H9 (cell line): ENCODE measurements at regions not wholly inside any gene's neighbourhood (a gene's known extent, or its start where the extent isn't known, plus 50 kb on each side); places are given as distances from the start of the nearest gene placed in this dataset.

Experiments
- DNase-seq: peaks from one replicate; pipeline ENCODE4 v3.0.0-alpha.2; 2017
- H2AFZ ChIP-seq: one replicate; pipeline ENCODE4 v1.6.1; 2013; ENCODE audit warnings: mild to moderate bottlenecking, low read length, control low read depth, moderate library complexity
- H2AK5ac ChIP-seq: 2 replicates; pipeline ENCODE4 v1.6.1; 2013; ENCODE audit warnings: low read length, control low read depth, mixed read lengths; ENCODE audit not compliant: insufficient read length
- H2BK120ac ChIP-seq: one replicate; pipeline ENCODE4 v1.6.1; 2013; ENCODE audit warnings: low read depth, mild to moderate bottlenecking, low read length, control low read depth, inconsistent platforms; ENCODE audit not compliant: poor library complexity, severe bottlenecking
- H2BK12ac ChIP-seq: 2 replicates; pipeline ENCODE4 v1.6.1; 2013; ENCODE audit warnings: low read length, control low read depth, mixed read lengths, low read depth; ENCODE audit not compliant: insufficient read length
- H2BK15ac ChIP-seq: 2 replicates; pipeline ENCODE4 v1.6.1; 2013; ENCODE audit warnings: low read depth, low read length, control low read depth
- H2BK20ac ChIP-seq: one replicate; pipeline ENCODE4 v1.6.1; 2013; ENCODE audit warnings: low read depth, mild to moderate bottlenecking, low read length, control low read depth, inconsistent platforms; ENCODE audit not compliant: poor library complexity, severe bottlenecking
- H2BK5ac ChIP-seq: 2 replicates; pipeline ENCODE4 v1.6.1; 2013; ENCODE audit warnings: low read length, control low read depth, mixed read lengths; ENCODE audit not compliant: insufficient read length
- H3K14ac ChIP-seq: 2 replicates; pipeline ENCODE4 v1.6.1; 2013; ENCODE audit warnings: low read length, control low read depth; ENCODE audit not compliant: insufficient read depth
- H3K18ac ChIP-seq: 2 replicates; pipeline ENCODE4 v1.6.1; 2013; ENCODE audit warnings: low read depth, mild to moderate bottlenecking, mixed read lengths, low read length, control low read depth; ENCODE audit not compliant: insufficient read length
- H3K23ac ChIP-seq: 2 replicates; pipeline ENCODE4 v1.6.1; 2013; ENCODE audit warnings: low read length, control low read depth, mixed read lengths, low read depth; ENCODE audit not compliant: insufficient read length
- H3K23me2 ChIP-seq: 2 replicates; pipeline ENCODE4 v1.6.1; 2013; ENCODE audit warnings: low read depth, mild to moderate bottlenecking, mixed read lengths, low read length, control low read depth; ENCODE audit not compliant: insufficient read length, poor library complexity, severe bottlenecking
- H3K27ac ChIP-seq: 2 replicates; pipeline ENCODE4 v1.5.1; 2013; ENCODE audit warnings: low read length, control low read depth, mixed read lengths, low read depth; ENCODE audit not compliant: insufficient read length
- H3K27me3 ChIP-seq: 2 replicates; pipeline ENCODE4 v1.6.1; 2013; ENCODE audit warnings: low read length, control low read depth, inconsistent platforms; ENCODE audit not compliant: insufficient read depth
- H3K4ac ChIP-seq: 2 replicates; pipeline ENCODE4 v1.6.1; 2013; ENCODE audit warnings: low read depth, mild to moderate bottlenecking, control low read depth, inconsistent platforms, low read length, moderate library complexity
- H3K4me1 ChIP-seq: 2 replicates; pipeline ENCODE4 v1.6.1; 2013; ENCODE audit warnings: low read length, control low read depth, inconsistent platforms; ENCODE audit not compliant: insufficient read depth
- H3K4me2 ChIP-seq: 2 replicates; pipeline ENCODE4 v1.6.1; 2013; ENCODE audit warnings: low read length, control low read depth, mixed read lengths; ENCODE audit not compliant: insufficient read length, insufficient read depth
- H3K56ac ChIP-seq: 2 replicates; pipeline ENCODE4 v1.6.1; 2013; ENCODE audit warnings: low read depth, mild to moderate bottlenecking, mixed read lengths, low read length, control low read depth; ENCODE audit not compliant: insufficient read length
- H3K79me1 ChIP-seq: 2 replicates; pipeline ENCODE4 v1.6.1; 2013; ENCODE audit warnings: low read depth, mild to moderate bottlenecking, moderate library complexity, low read length, control low read depth, inconsistent platforms; ENCODE audit not compliant: insufficient read depth, poor library complexity, severe bottlenecking
- H3K79me2 ChIP-seq: 2 replicates; pipeline ENCODE4 v1.6.1; 2013; ENCODE audit warnings: low read length, control low read depth, inconsistent platforms; ENCODE audit not compliant: insufficient read depth
- H3K9ac ChIP-seq: 2 replicates; pipeline ENCODE4 v1.6.1; 2013; ENCODE audit warnings: low read length, control low read depth, mixed read lengths; ENCODE audit not compliant: insufficient read length; ENCODE audit errors: extremely low read depth
- H3K9me3 ChIP-seq: one replicate; pipeline ENCODE4 v1.6.1; 2013; ENCODE audit warnings: low read depth, low read length, inconsistent platforms; ENCODE audit not compliant: control insufficient read depth
- H3T11ph ChIP-seq: one replicate; pipeline ENCODE4 v1.6.1; 2013; ENCODE audit warnings: mild to moderate bottlenecking, low read length, control low read depth, inconsistent platforms
- H4K20me1 ChIP-seq: one replicate; pipeline ENCODE4 v1.6.1; 2013; ENCODE audit not compliant: control insufficient read depth, insufficient read length, insufficient read depth
- H4K5ac ChIP-seq: 2 replicates; pipeline ENCODE4 v1.6.1; 2013; ENCODE audit warnings: low read depth, mild to moderate bottlenecking, mixed read lengths, low read length, control low read depth; ENCODE audit not compliant: insufficient read length
- H4K8ac ChIP-seq: replicated peaks from 2 replicates; pipeline ENCODE4 v1.6.1; 2013; ENCODE audit warnings: low read length, control low read depth, mixed read lengths, low read depth; ENCODE audit not compliant: insufficient read length
- H4K91ac ChIP-seq: 2 replicates; pipeline ENCODE4 v1.6.1; 2013; ENCODE audit warnings: low read depth, mild to moderate bottlenecking, moderate library complexity, mixed read lengths, low read length, control low read depth; ENCODE audit not compliant: insufficient read length
- H3K27ac Mint-ChIP-seq, 3 experiments: 2 replicates in 2 of 3; 3 replicates in 1 of 3; pipeline ENCODE4 v1.8.0; 2020 to 2021; ENCODE audit warnings: mixed read lengths in 3 of 3, mild to moderate bottlenecking in 1 of 3, moderate library complexity in 1 of 3
- H3K27me3 Mint-ChIP-seq: 2 replicates; pipeline ENCODE4 v1.8.0; 2021; ENCODE audit warnings: low read depth, mild to moderate bottlenecking, moderate library complexity, mixed read lengths
- H3K36me3 Mint-ChIP-seq, 3 experiments: 2 replicates in 2 of 3; 3 replicates in 1 of 3; pipeline ENCODE4 v1.8.0; 2020 to 2021; ENCODE audit warnings: low read depth in 3 of 3, mixed read lengths in 3 of 3; ENCODE audit not compliant: insufficient read depth in 1 of 3
- H3K4me1 Mint-ChIP-seq, 2 experiments: 2 replicates each; pipeline ENCODE4 v1.8.0; 2020; ENCODE audit warnings: mixed read lengths in 2 of 2
- H3K4me3 Mint-ChIP-seq, 2 experiments: 2 replicates in 1 of 2; 3 replicates in 1 of 2; pipeline ENCODE4 v1.8.0; 2020 to 2021; ENCODE audit warnings: mild to moderate bottlenecking in 2 of 2, mixed read lengths in 2 of 2, moderate library complexity in 1 of 2
- H3K9me3 Mint-ChIP-seq, 2 experiments: 2 replicates in 1 of 2; 3 replicates in 1 of 2; pipeline ENCODE4 v1.8.0; 2020; ENCODE audit warnings: mild to moderate bottlenecking in 2 of 2, mixed read lengths in 2 of 2, moderate library complexity in 1 of 2
- CTCF ChIP-seq: fragments of 200-600 bp; sonication (generic); conservative IDR thresholded peaks from 3 replicates; pipeline ENCODE4 v1.8.0; 2021; ENCODE audit warnings: antibody characterized with exemption, mild to moderate bottlenecking
- WGBS: extraction: QIAGEN DNeasy Blood & Tissue Kit; methylation state at CpG from one replicate; pipeline ENCODE4 v1.1.7; 2013; ENCODE audit warnings: missing lambda C conversion rate, low lambda C conversion rate, mixed read lengths; ENCODE audit not compliant: insufficient read length; ENCODE audit errors: extremely low coverage; 5-methylcytosine and 5-hydroxymethylcytosine counted together

- Histone ChIP-seq H2BK5ac (no peak overlapping the region), H4K8ac (no peak overlapping the region), H3K4me1 (no peaks in the 10 kb centered on the region), H3K56ac (no peak overlapping the region), H3K27ac (no peak overlapping the region), H3K23me2 (no peaks in the 10 kb centered on the region), H2BK12ac (no peak overlapping the region), H3K4me2 (no peak overlapping the region), H3K14ac (no peak overlapping the region), H4K5ac (no peak overlapping the region), H3K9ac (no peak overlapping the region), H2AK5ac (no peak overlapping the region), H2BK120ac (no peak overlapping the region), H3T11ph (no peak overlapping the region), H3K9me3 (no peaks in the 10 kb centered on the region), H3K23ac (no peak overlapping the region), H3K18ac (no peak overlapping the region), H4K20me1 (no peaks in the 10 kb centered on the region), H2BK20ac (no peak overlapping the region), H3K79me1 (no peaks in the 10 kb centered on the region), H3K79me2 (no peaks in the 10 kb centered on the region), H3K27me3 (no peaks in the 10 kb centered on the region), H3K4ac (no peak overlapping the region), H2AFZ (no peak overlapping the region), H2BK15ac (no peak overlapping the region), H4K91ac (no peak overlapping the region)
- no peaks in the 10 kb centered on the region for H3K36me3 Mint-ChIP-seq
- peaks cover 5% of the 10 kb centered on the region for H3K27me3 Mint-ChIP-seq
- no peak overlapping the region for H3K27ac Mint-ChIP-seq
- H3K4me3 Mint-ChIP-seq, result no peak overlapping the region
- no CpG with 5 or more reads among the region's 8 CpGs for WGBS
- peak; percentile 66; the same call in 2 of the 3 replicates for TF ChIP-seq CTCF
- H3K9me3 Mint-ChIP-seq, result no peaks in the 10 kb centered on the region
- DNase-seq, result peak; percentile 58
- H3K4me1 Mint-ChIP-seq, result no peaks in the 10 kb centered on the region
Observed at GRCh38 chr16:76668207-76668725, 391.1 kb downstream of the CNTNAP4 start.
